Fibroblast of lung (primary cell): ENCODE measurements at regions not wholly inside any gene's neighbourhood (a gene's known extent, or its start where the extent isn't known, plus 50 kb on each side); places are given as distances from the start of the nearest gene placed in this dataset.

Experiments
- DNase-seq, 2 donors: peaks; one replicate each; pipeline versions ENCODE4 v3.0.0 to v3.0.0-alpha.2; 2010; ENCODE audit warnings: low read depth in 2 of 2
- H2AFZ ChIP-seq: 2 replicates; pipeline ENCODE4 v1.5.1; 2012; ENCODE audit warnings: low read length, control low read depth, inconsistent platforms
- H3K27ac ChIP-seq: 2 replicates; pipeline ENCODE4 v1.5.1; 2011; ENCODE audit warnings: low read length, control low read depth; ENCODE audit not compliant: insufficient read depth
- H3K27me3 ChIP-seq: 2 replicates; pipeline ENCODE4 v1.5.1; 2011; ENCODE audit warnings: mild to moderate bottlenecking, low read length; ENCODE audit not compliant: control insufficient read depth, insufficient read depth
- H3K36me3 ChIP-seq: 2 replicates; pipeline ENCODE4 v1.5.1; 2011; ENCODE audit warnings: low read length; ENCODE audit not compliant: control insufficient read depth, insufficient read depth
- H3K4me1 ChIP-seq: 2 replicates; pipeline ENCODE4 v1.5.1; 2011; ENCODE audit warnings: low read length; ENCODE audit not compliant: control insufficient read depth, insufficient read depth; ENCODE audit errors: extremely low read depth
- H3K4me2 ChIP-seq: 2 replicates; pipeline ENCODE4 v1.5.1; 2011; ENCODE audit warnings: low read length, control low read depth; ENCODE audit not compliant: insufficient read depth; ENCODE audit errors: extremely low read depth
- H3K4me3 ChIP-seq, 4 experiments: fragments of 200-600 bp in 1 of 4; sonication (generic) in 1 of 4; replicated peaks in 1 of 4; 2 replicates each; pipeline ENCODE4 v1.5.1; 2011 to 2016; ENCODE audit warnings: low read length in 4 of 4, low read depth in 3 of 4, mild to moderate bottlenecking in 3 of 4, control low read depth in 2 of 4, inconsistent platforms in 1 of 4, mixed read lengths in 1 of 4; ENCODE audit not compliant: insufficient read depth in 1 of 4; ENCODE audit errors: control extremely low read depth in 1 of 4
- H3K79me2 ChIP-seq: 2 replicates; pipeline ENCODE4 v1.5.1; 2012; ENCODE audit warnings: mild to moderate bottlenecking, low read length, inconsistent platforms; ENCODE audit not compliant: control insufficient read depth, insufficient read depth
- H3K9ac ChIP-seq: 2 replicates; pipeline ENCODE4 v1.5.1; 2011; ENCODE audit warnings: mild to moderate bottlenecking, low read length, control low read depth; ENCODE audit not compliant: insufficient read depth
- H3K9me3 ChIP-seq: 2 replicates; pipeline ENCODE4 v1.5.1; 2012; ENCODE audit warnings: low read depth, low read length; ENCODE audit not compliant: control insufficient read depth, insufficient read depth
- H4K20me1 ChIP-seq: 2 replicates; pipeline ENCODE4 v1.5.1; 2011; ENCODE audit warnings: low read length; ENCODE audit not compliant: control insufficient read depth, insufficient read depth; ENCODE audit errors: extremely low read depth
- EZH2 ChIP-seq: IDR thresholded peaks from 2 replicates; pipeline ENCODE4 v1.5.1; 2012; ENCODE audit warnings: low read length, control low read depth, mild to moderate bottlenecking; ENCODE audit errors: missing control alignments
- TF ChIP-seq, protein P1 (sequence below), 2 donors: IDR thresholded peaks in 1 of 2; conservative IDR thresholded peaks in 1 of 2; 1 replicate in 1 of 2; 2 replicates in 1 of 2; pipeline ENCODE4 v1.5.1; 2011 to 2012; ENCODE audit warnings: low read length in 2 of 2, control low read depth in 1 of 2, inconsistent platforms in 1 of 2, low read depth in 1 of 2, mild to moderate bottlenecking in 1 of 2

DNA sequence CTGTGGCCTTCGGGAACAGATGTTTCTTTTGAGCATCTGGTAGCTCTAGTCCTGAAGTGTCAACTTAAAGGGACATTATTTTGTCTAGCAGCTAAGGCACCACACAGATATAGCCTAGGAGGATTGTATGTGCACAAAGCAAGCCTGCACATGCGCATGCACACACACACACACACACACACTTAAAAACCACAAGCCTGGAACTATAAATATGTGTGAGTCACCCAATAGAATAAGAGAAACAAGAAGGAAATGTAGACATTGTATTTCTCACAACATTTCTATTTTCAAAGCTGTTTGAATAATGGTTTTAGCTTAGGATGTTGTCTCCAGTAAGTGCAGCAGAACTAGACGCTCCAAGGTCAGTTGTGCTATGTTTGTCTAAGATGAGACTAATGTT, 516.5 kb downstream of the SUCLA2 start:
- Histone ChIP-seq H3K9ac (no peak overlapping the region), H3K27ac (no peak overlapping the region), H3K9me3 (no peaks in the 10 kb centered on the region), H3K27me3 (no peaks in the 10 kb centered on the region), H3K4me3 (no peak overlapping the region), H3K4me1 (peaks cover 3% of the 10 kb centered on the region), H3K79me2 (no peaks in the 10 kb centered on the region), H3K4me2 (peak overlapping the region; percentile 45), H3K36me3 (no peaks in the 10 kb centered on the region), H2AFZ (no peak overlapping the region), H4K20me1 (no peaks in the 10 kb centered on the region)
- peak; percentile 88 to 90 for DNase-seq
- TF ChIP-seq, protein P1, sequence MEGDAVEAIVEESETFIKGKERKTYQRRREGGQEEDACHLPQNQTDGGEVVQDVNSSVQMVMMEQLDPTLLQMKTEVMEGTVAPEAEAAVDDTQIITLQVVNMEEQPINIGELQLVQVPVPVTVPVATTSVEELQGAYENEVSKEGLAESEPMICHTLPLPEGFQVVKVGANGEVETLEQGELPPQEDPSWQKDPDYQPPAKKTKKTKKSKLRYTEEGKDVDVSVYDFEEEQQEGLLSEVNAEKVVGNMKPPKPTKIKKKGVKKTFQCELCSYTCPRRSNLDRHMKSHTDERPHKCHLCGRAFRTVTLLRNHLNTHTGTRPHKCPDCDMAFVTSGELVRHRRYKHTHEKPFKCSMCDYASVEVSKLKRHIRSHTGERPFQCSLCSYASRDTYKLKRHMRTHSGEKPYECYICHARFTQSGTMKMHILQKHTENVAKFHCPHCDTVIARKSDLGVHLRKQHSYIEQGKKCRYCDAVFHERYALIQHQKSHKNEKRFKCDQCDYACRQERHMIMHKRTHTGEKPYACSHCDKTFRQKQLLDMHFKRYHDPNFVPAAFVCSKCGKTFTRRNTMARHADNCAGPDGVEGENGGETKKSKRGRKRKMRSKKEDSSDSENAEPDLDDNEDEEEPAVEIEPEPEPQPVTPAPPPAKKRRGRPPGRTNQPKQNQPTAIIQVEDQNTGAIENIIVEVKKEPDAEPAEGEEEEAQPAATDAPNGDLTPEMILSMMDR (conservative IDR thresholded peaks at IDR 0.05 in 1 of 2, IDR thresholded peaks at IDR 0.05 in 1 of 2; ENCODE audit: low read depth in 1 of 2, low read length in 2 of 2), result no peak
- TF ChIP-seq EZH2, result no peak

DNA sequence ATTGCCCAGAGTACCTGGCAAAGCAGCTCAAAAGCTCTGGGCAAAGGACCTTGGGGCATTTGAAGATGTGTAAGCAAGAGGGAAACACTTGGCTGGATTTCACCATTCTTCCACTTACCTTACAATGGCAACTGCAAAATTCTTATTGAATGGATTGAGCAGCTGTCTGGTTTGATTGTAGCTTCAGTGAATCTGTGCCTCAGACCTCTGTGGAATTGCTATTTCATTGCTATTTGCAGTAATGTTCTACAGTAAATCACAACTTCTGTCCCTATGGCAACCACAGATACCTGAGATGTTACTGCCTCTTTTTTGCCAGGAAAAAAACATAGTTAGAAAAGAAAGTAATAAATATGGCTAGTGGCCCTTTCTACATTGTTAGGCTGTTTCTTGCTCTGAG, 519.5 kb downstream of the SUCLA2 start:
- Histone ChIP-seq H2AFZ (no peak overlapping the region), H4K20me1 (no peaks in the 10 kb centered on the region), H3K9ac (no peak overlapping the region), H3K4me1 (peaks cover 7% of the 10 kb centered on the region), H3K36me3 (no peaks in the 10 kb centered on the region), H3K27me3 (no peaks in the 10 kb centered on the region), H3K79me2 (no peaks in the 10 kb centered on the region), H3K4me2 (no peak overlapping the region), H3K9me3 (no peaks in the 10 kb centered on the region), H3K27ac (no peak overlapping the region), H3K4me3 (no peak overlapping the region)
- peak in 1 of 2 donors; percentile 29 for DNase-seq
- TF ChIP-seq, protein P1 (conservative IDR thresholded peaks at IDR 0.05 in 1 of 2, IDR thresholded peaks at IDR 0.05 in 1 of 2; ENCODE audit: low read depth in 1 of 2, low read length in 2 of 2), result no peak
- TF ChIP-seq EZH2, result no peak

DNA sequence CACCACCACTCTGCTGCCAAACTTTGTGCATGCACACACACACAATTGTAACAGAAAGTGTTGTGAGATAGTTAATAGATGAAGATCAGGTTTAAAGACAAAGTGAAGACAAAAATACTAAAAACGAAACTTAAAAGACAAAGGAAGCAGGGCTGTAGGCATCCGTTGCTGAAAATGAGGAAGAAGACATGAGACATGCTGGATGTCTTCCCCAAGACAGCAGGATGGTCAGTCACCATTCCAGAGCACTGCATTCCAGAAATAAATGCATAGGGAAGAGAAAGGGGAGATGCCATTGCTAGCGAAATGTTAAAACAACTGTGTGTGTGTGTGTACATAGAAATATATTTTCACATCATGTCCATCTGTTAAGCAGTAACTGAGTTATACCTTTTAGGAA, 520.1 kb downstream of the SUCLA2 start:
- Histone ChIP-seq H3K4me3 (no peak overlapping the region), H4K20me1 (no peaks in the 10 kb centered on the region), H3K4me1 (peaks cover 7% of the 10 kb centered on the region), H3K4me2 (no peak overlapping the region), H3K9ac (no peak overlapping the region), H2AFZ (peak overlapping the region; percentile 19), H3K27me3 (no peaks in the 10 kb centered on the region), H3K9me3 (no peaks in the 10 kb centered on the region), H3K27ac (peak overlapping the region; percentile 4), H3K79me2 (no peaks in the 10 kb centered on the region), H3K36me3 (no peaks in the 10 kb centered on the region)
- peak in 1 of 2 donors; percentile 10 for DNase-seq
- TF ChIP-seq, protein P1 (conservative IDR thresholded peaks at IDR 0.05 in 1 of 2, IDR thresholded peaks at IDR 0.05 in 1 of 2; ENCODE audit: low read depth in 1 of 2, low read length in 2 of 2), result no peak
- TF ChIP-seq EZH2, result no peak
